ENCODE measurements at regions not wholly inside any gene's neighbourhood (a gene's known extent, or its start where the extent isn't known, plus 50 kb on each side); places are given as distances from the start of the nearest gene placed in this dataset.

- H3K4me3 Mint-ChIP-seq = no peak overlapping the region
- H3K9me3 Mint-ChIP-seq (ENCODE audit: insufficient read depth) = peaks cover 3% of the 10 kb centered on the region
- peaks cover 15% of the 10 kb centered on the region for H3K4me1 Mint-ChIP-seq
- Histone ChIP-seq H3K4me3 (ENCODE audit: control extremely low read depth in 1 of 5, extremely low read depth in 1 of 5, insufficient read depth in 1 of 5, low read depth in 2 of 5, low read length in 4 of 5) (no peak overlapping the region), H2AFZ (ENCODE audit: insufficient read depth, low read depth, low read length, poor library complexity, severe bottlenecking) (no peak overlapping the region), H4K20me1 (ENCODE audit: control insufficient read depth, insufficient read depth, low read length, poor library complexity, severe bottlenecking) (no peaks in the 10 kb centered on the region), H3K36me3 (replicated peaks in 1 of 2; ENCODE audit: control extremely low read depth in 1 of 2, control insufficient read depth in 1 of 2, extremely low read depth in 1 of 2, insufficient read depth in 2 of 2, low read length in 1 of 2) (no peaks in the 10 kb centered on the region), H3K9ac (ENCODE audit: low read length) (no peak overlapping the region), H3K79me2 (ENCODE audit: control insufficient read depth, insufficient read depth, low read length) (no peaks in the 10 kb centered on the region), H3K27ac (ENCODE audit: low read length in 2 of 2) (no peak overlapping the region), H3K27me3 (replicated peaks in 1 of 4; ENCODE audit: control extremely low read depth in 1 of 4, control insufficient read depth in 3 of 4, insufficient read depth in 4 of 4, low read length in 3 of 4) (no peaks in the 10 kb centered on the region), H3K4me2 (replicated peaks; ENCODE audit: low read depth, low read length, poor library complexity, severe bottlenecking) (no peak overlapping the region), H3K9me3 (ENCODE audit: control extremely low read depth in 1 of 3, control insufficient read depth in 2 of 3, insufficient read depth in 1 of 3, low read length in 2 of 3) (peaks cover 0 to 4% (median 1%) of the 10 kb centered on the region in 3 donors), H3K4me1 (ENCODE audit: control insufficient read depth in 2 of 2, insufficient read depth in 2 of 2, low read length in 2 of 2) (peaks cover 21 to 23% of the 10 kb centered on the region in 2 donors)
- DNase-seq = no peak
- TF ChIP-seq CTCF (IDR thresholded peaks at IDR 0.05) (no peak), EZH2 (IDR thresholded peaks at IDR 0.05; ENCODE audit: borderline replicate concordance, insufficient read depth, low read depth, low read length, poor library complexity, severe bottlenecking) (no peak)
- POLR2A ChIA-PET = interaction anchor here (0.8 kb wide), 2 partner anchors 13 to 1396 kb away, joined by 4 to 6 read pairs; no protein-coding TSS in a partner anchor
- no peak overlapping the region for H3K27ac Mint-ChIP-seq
- WGBS (ENCODE audit: insufficient coverage) = no CpG with 5 or more reads among the region's 3 CpGs
- ATAC-seq (ENCODE audit: low read depth) = no peak
- no peaks in the 10 kb centered on the region for H3K27me3 Mint-ChIP-seq
- intact Hi-C loops (cut with micrococcal nuclease) = no loop called here
- CTCF ChIA-PET = interaction anchor here (1.7 kb wide), 1 partner anchor 10 kb away, joined by 4 read pairs; no protein-coding TSS in a partner anchor
Measured at GRCh38 chr4:184292877-184293276, 75.2 kb upstream of the ENPP6 start.

- Histone ChIP-seq H3K4me3 (ENCODE audit: control extremely low read depth in 1 of 5, extremely low read depth in 1 of 5, insufficient read depth in 1 of 5, low read depth in 2 of 5, low read length in 4 of 5) (no peak overlapping the region), H3K9me3 (ENCODE audit: control extremely low read depth in 1 of 3, control insufficient read depth in 2 of 3, insufficient read depth in 1 of 3, low read length in 2 of 3) (peaks cover 0 to 4% (median 1%) of the 10 kb centered on the region in 3 donors), H3K79me2 (ENCODE audit: control insufficient read depth, insufficient read depth, low read length) (no peaks in the 10 kb centered on the region), H3K36me3 (replicated peaks in 1 of 2; ENCODE audit: control extremely low read depth in 1 of 2, control insufficient read depth in 1 of 2, extremely low read depth in 1 of 2, insufficient read depth in 2 of 2, low read length in 1 of 2) (no peaks in the 10 kb centered on the region), H4K20me1 (ENCODE audit: control insufficient read depth, insufficient read depth, low read length, poor library complexity, severe bottlenecking) (no peaks in the 10 kb centered on the region), H3K9ac (ENCODE audit: low read length) (no peak overlapping the region), H3K27ac (ENCODE audit: low read length in 2 of 2) (no peak overlapping the region), H3K4me2 (replicated peaks; ENCODE audit: low read depth, low read length, poor library complexity, severe bottlenecking) (no peak overlapping the region), H3K4me1 (ENCODE audit: control insufficient read depth in 2 of 2, insufficient read depth in 2 of 2, low read length in 2 of 2) (peaks cover 25 to 27% of the 10 kb centered on the region in 2 donors), H2AFZ (ENCODE audit: insufficient read depth, low read depth, low read length, poor library complexity, severe bottlenecking) (no peak overlapping the region), H3K27me3 (replicated peaks in 1 of 4; ENCODE audit: control extremely low read depth in 1 of 4, control insufficient read depth in 3 of 4, insufficient read depth in 4 of 4, low read length in 3 of 4) (no peaks in the 10 kb centered on the region)
- ATAC-seq (ENCODE audit: low read depth) (no peak), DNase-seq (no peak)
- H3K4me3 Mint-ChIP-seq = no peak overlapping the region
- CTCF ChIA-PET = interaction anchor here (1.5 to 1.7 kb wide), 2 partner anchors 9 to 10 kb away, joined by 3 to 4 read pairs; no protein-coding TSS in a partner anchor
- peaks cover 3% of the 10 kb centered on the region for H3K9me3 Mint-ChIP-seq (ENCODE audit: insufficient read depth)
- 100% methylated on average over 3 of the region's 3 CpGs for WGBS (ENCODE audit: insufficient coverage)
- TF ChIP-seq CTCF (IDR thresholded peaks at IDR 0.05) = no peak
- no peak for TF ChIP-seq EZH2 (IDR thresholded peaks at IDR 0.05; ENCODE audit: borderline replicate concordance, insufficient read depth, low read depth, low read length, poor library complexity, severe bottlenecking)
- POLR2A ChIA-PET = interaction anchor here (0.8 kb wide), 2 partner anchors 12 to 1396 kb away, joined by 4 to 6 read pairs; no protein-coding TSS in a partner anchor
- no peak overlapping the region for H3K27ac Mint-ChIP-seq
- no peaks in the 10 kb centered on the region for H3K27me3 Mint-ChIP-seq
- intact Hi-C loops (cut with micrococcal nuclease) = no loop called here
- H3K4me1 Mint-ChIP-seq = peaks cover 20% of the 10 kb centered on the region
Measured at GRCh38 chr4:184292465-184292867, 74.8 kb upstream of the ENPP6 start.
